ENCODE measurements at regions not wholly inside any gene's neighbourhood (a gene's known extent, or its start where the extent isn't known, plus 50 kb on each side); places are given as distances from the start of the nearest gene placed in this dataset.

GRCh38 chr11:127332896-127333295 is 332.3 kb upstream of the KIRREL3 start:
- Mint-ChIP-seq H3K36me3 (ENCODE audit: low read depth) (no peaks in the 10 kb centered on the region), H3K4me1 (ENCODE audit: low read depth) (no peaks in the 10 kb centered on the region), H3K27me3 (ENCODE audit: low read depth) (no peaks in the 10 kb centered on the region), H3K9me3 (peaks cover 3% of the 10 kb centered on the region), H3K27ac (no peak overlapping the region), H3K4me3 (ENCODE audit: low read depth) (no peak overlapping the region)
- intact Hi-C loops (cut with micrococcal nuclease) = no loop called here
- no peak for DNase-seq (ENCODE audit: low spot score)

GRCh38 chr11:127330044-127330443 is 329.5 kb upstream of the KIRREL3 start:
- Mint-ChIP-seq H3K27me3 (ENCODE audit: low read depth) (no peaks in the 10 kb centered on the region), H3K4me3 (ENCODE audit: low read depth) (no peak overlapping the region), H3K9me3 (peaks cover 3% of the 10 kb centered on the region), H3K4me1 (ENCODE audit: low read depth) (no peaks in the 10 kb centered on the region), H3K27ac (no peak overlapping the region), H3K36me3 (ENCODE audit: low read depth) (no peaks in the 10 kb centered on the region)
- no peak for DNase-seq (ENCODE audit: low spot score)
- intact Hi-C loops (cut with micrococcal nuclease) = no loop called here

DNA sequence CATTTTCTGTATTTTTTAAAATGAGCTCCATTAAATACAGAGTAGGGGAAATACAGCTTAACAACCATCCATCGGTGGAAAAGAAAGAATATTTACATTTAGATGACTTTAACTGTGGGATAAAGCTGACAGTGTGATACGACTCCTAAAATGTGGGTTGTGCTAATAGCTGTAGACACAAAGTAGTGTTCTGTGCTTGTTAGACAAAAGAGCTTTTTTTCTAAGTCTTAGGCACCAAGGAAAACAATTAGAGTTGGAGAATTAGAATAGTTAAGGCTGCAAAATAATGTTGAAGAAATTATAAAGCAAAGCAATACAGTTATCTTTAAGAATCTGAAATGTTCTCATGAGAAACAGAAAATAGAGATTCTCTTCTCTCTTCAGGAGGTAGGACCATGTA is 307.7 kb upstream of the KIRREL3 start:
- Mint-ChIP-seq H3K9me3 (no peaks in the 10 kb centered on the region), H3K27me3 (ENCODE audit: low read depth) (no peaks in the 10 kb centered on the region), H3K27ac (no peak overlapping the region), H3K4me3 (ENCODE audit: low read depth) (no peak overlapping the region), H3K4me1 (ENCODE audit: low read depth) (no peaks in the 10 kb centered on the region), H3K36me3 (ENCODE audit: low read depth) (no peaks in the 10 kb centered on the region)
- no peak for DNase-seq (ENCODE audit: low spot score)
- intact Hi-C loops (cut with micrococcal nuclease) = no loop called here

- Mint-ChIP-seq H3K27me3 (ENCODE audit: low read depth) (no peaks in the 10 kb centered on the region), H3K9me3 (no peaks in the 10 kb centered on the region), H3K27ac (no peak overlapping the region), H3K36me3 (ENCODE audit: low read depth) (no peaks in the 10 kb centered on the region), H3K4me3 (ENCODE audit: low read depth) (no peak overlapping the region), H3K4me1 (ENCODE audit: low read depth) (no peaks in the 10 kb centered on the region)
- intact Hi-C loops (cut with micrococcal nuclease) = no loop called here
- no peak for DNase-seq (ENCODE audit: low spot score)
These were observed 307.1 kb upstream of the KIRREL3 start for GRCh38 chr11:127307700-127308099.

- no peaks in the 10 kb centered on the region for H3K36me3 Mint-ChIP-seq (ENCODE audit: low read depth)
- H3K4me3 Mint-ChIP-seq (ENCODE audit: low read depth) = no peak overlapping the region
- H3K27me3 Mint-ChIP-seq (ENCODE audit: low read depth) = no peaks in the 10 kb centered on the region
- no peak for DNase-seq (ENCODE audit: low spot score)
- H3K9me3 Mint-ChIP-seq = no peaks in the 10 kb centered on the region
- H3K4me1 Mint-ChIP-seq (ENCODE audit: low read depth) = no peaks in the 10 kb centered on the region
- intact Hi-C loops (cut with micrococcal nuclease) = no loop called here
- no peak overlapping the region for H3K27ac Mint-ChIP-seq
These were observed 304.1 kb upstream of the KIRREL3 start for GRCh38 chr11:127304634-127305033.

GRCh38 chr11:127288926-127289325 is 288.4 kb upstream of the KIRREL3 start:
- no peak overlapping the region for H3K4me3 Mint-ChIP-seq (ENCODE audit: low read depth)
- H3K9me3 Mint-ChIP-seq = peaks cover 19% of the 10 kb centered on the region
- no peak overlapping the region for H3K27ac Mint-ChIP-seq
- no peaks in the 10 kb centered on the region for H3K4me1 Mint-ChIP-seq (ENCODE audit: low read depth)
- H3K36me3 Mint-ChIP-seq (ENCODE audit: low read depth) = no peaks in the 10 kb centered on the region
- no peak for DNase-seq (ENCODE audit: low spot score)
- no peaks in the 10 kb centered on the region for H3K27me3 Mint-ChIP-seq (ENCODE audit: low read depth)
- intact Hi-C loops (cut with micrococcal nuclease) = no loop called here

DNA sequence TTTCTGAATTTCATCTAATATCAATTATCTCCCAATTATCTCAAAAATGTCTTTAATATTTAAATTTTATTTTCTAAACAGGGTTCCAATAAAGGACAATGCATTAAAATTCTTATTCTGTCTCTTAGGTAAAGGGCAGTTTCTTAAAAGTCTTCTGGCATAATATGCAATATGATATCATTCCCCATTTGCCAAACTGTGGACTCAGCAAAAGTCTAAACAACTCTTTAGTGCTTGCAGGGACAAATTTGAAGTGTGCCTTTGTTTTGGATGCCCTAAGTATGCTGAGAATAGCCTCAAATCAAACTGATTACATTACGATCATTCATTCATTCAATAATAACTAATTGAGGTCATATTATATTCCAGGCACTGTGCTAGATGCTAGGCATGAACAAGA is 281.0 kb upstream of the KIRREL3 start:
- H3K36me3 Mint-ChIP-seq (ENCODE audit: low read depth) = no peaks in the 10 kb centered on the region
- H3K27ac Mint-ChIP-seq = no peak overlapping the region
- H3K9me3 Mint-ChIP-seq = no peaks in the 10 kb centered on the region
- H3K27me3 Mint-ChIP-seq (ENCODE audit: low read depth) = no peaks in the 10 kb centered on the region
- no peaks in the 10 kb centered on the region for H3K4me1 Mint-ChIP-seq (ENCODE audit: low read depth)
- H3K4me3 Mint-ChIP-seq (ENCODE audit: low read depth) = no peak overlapping the region
- intact Hi-C loops (cut with micrococcal nuclease) = no loop called here
- DNase-seq (ENCODE audit: low spot score) = no peak

GRCh38 chr11:127275774-127276173 is 275.2 kb upstream of the KIRREL3 start:
- H3K4me1 Mint-ChIP-seq (ENCODE audit: low read depth) = no peaks in the 10 kb centered on the region
- no peaks in the 10 kb centered on the region for H3K27me3 Mint-ChIP-seq (ENCODE audit: low read depth)
- intact Hi-C loops (cut with micrococcal nuclease) = no loop called here

DNA sequence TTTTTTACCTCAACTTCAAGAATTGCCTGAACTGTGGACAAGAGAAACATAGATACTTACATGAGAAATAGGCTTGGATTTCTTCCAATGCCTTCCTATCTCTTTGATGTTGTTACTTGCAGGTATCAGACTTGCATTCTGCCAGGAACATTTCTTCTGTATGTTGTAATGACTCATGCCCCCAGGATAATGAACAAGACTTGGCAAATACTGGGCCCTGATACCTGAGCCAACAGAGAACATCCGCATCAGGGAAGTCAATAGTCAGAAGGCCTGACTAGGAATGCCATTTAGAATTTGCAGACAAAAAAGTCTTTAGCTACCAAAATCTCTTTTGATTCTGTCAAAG is 273.7 kb upstream of the KIRREL3 start:
- no peak for DNase-seq (ENCODE audit: low spot score)
- H3K27me3 Mint-ChIP-seq (ENCODE audit: low read depth) = no peaks in the 10 kb centered on the region
- H3K27ac Mint-ChIP-seq = no peak overlapping the region
- intact Hi-C loops (cut with micrococcal nuclease) = no loop called here
- H3K9me3 Mint-ChIP-seq = no peaks in the 10 kb centered on the region
- H3K4me1 Mint-ChIP-seq (ENCODE audit: low read depth) = no peaks in the 10 kb centered on the region
- no peak overlapping the region for H3K4me3 Mint-ChIP-seq (ENCODE audit: low read depth)
- no peaks in the 10 kb centered on the region for H3K36me3 Mint-ChIP-seq (ENCODE audit: low read depth)

More at GRCh38 chr11:127275774-127276173, 275.2 kb upstream of the KIRREL3 start:
- no peak for DNase-seq (ENCODE audit: low spot score)
- Mint-ChIP-seq H3K9me3 (no peaks in the 10 kb centered on the region), H3K4me3 (ENCODE audit: low read depth) (no peak overlapping the region), H3K36me3 (ENCODE audit: low read depth) (no peaks in the 10 kb centered on the region), H3K27ac (no peak overlapping the region)

- Mint-ChIP-seq H3K4me3 (ENCODE audit: low read depth) (no peak overlapping the region), H3K4me1 (ENCODE audit: low read depth) (no peaks in the 10 kb centered on the region), H3K9me3 (no peaks in the 10 kb centered on the region), H3K36me3 (ENCODE audit: low read depth) (no peaks in the 10 kb centered on the region), H3K27ac (no peak overlapping the region), H3K27me3 (ENCODE audit: low read depth) (no peaks in the 10 kb centered on the region)
- DNase-seq (ENCODE audit: low spot score) = no peak
- intact Hi-C loops (cut with micrococcal nuclease) = no loop called here
These were observed 273.2 kb upstream of the KIRREL3 start for GRCh38 chr11:127273593-127274327.

DNA sequence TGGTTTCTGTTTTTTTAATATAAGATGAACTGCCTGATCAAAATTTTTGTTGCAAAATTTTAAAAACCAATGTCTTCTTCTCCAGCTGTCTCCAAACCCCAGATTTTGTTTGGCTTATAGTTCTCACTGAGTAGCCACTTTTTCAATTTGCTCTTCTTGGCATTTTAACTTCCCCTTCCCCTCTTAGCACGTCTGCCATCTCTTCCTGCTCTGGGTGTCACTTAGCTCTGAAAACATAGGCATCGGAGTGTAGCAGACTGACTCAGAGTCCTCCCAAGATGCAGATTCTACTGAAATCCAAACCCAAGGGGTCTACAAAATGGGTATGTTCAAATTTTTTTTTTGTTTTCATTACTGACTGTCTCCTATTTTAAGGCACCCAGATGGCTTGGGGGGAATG is 270.3 kb upstream of the KIRREL3 start:
- no peak for DNase-seq (ENCODE audit: low spot score)
- H3K4me3 Mint-ChIP-seq (ENCODE audit: low read depth) = no peak overlapping the region
- H3K27me3 Mint-ChIP-seq (ENCODE audit: low read depth) = no peaks in the 10 kb centered on the region
- H3K27ac Mint-ChIP-seq = no peak overlapping the region
- H3K9me3 Mint-ChIP-seq = no peaks in the 10 kb centered on the region
- no peaks in the 10 kb centered on the region for H3K36me3 Mint-ChIP-seq (ENCODE audit: low read depth)
- intact Hi-C loops (cut with micrococcal nuclease) = no loop called here
- H3K4me1 Mint-ChIP-seq (ENCODE audit: low read depth) = no peaks in the 10 kb centered on the region

- intact Hi-C loops (cut with micrococcal nuclease) = no loop called here
- H3K27ac Mint-ChIP-seq = no peak overlapping the region
- DNase-seq (ENCODE audit: low spot score) = no peak
- no peaks in the 10 kb centered on the region for H3K4me1 Mint-ChIP-seq (ENCODE audit: low read depth)
- H3K27me3 Mint-ChIP-seq (ENCODE audit: low read depth) = no peaks in the 10 kb centered on the region
- no peaks in the 10 kb centered on the region for H3K9me3 Mint-ChIP-seq
- H3K36me3 Mint-ChIP-seq (ENCODE audit: low read depth) = no peaks in the 10 kb centered on the region
- H3K4me3 Mint-ChIP-seq (ENCODE audit: low read depth) = no peak overlapping the region
These were observed 269.3 kb upstream of the KIRREL3 start for GRCh38 chr11:127269911-127270310.

- no peaks in the 10 kb centered on the region for H3K27me3 Mint-ChIP-seq (ENCODE audit: low read depth)
- H3K9me3 Mint-ChIP-seq = no peaks in the 10 kb centered on the region
- no peak overlapping the region for H3K27ac Mint-ChIP-seq
- DNase-seq (ENCODE audit: low spot score) = no peak
- intact Hi-C loops (cut with micrococcal nuclease) = no loop called here
- H3K36me3 Mint-ChIP-seq (ENCODE audit: low read depth) = no peaks in the 10 kb centered on the region
- no peak overlapping the region for H3K4me3 Mint-ChIP-seq (ENCODE audit: low read depth)
- no peaks in the 10 kb centered on the region for H3K4me1 Mint-ChIP-seq (ENCODE audit: low read depth)
These were observed 268.4 kb upstream of the KIRREL3 start for GRCh38 chr11:127268932-127269331.

DNA sequence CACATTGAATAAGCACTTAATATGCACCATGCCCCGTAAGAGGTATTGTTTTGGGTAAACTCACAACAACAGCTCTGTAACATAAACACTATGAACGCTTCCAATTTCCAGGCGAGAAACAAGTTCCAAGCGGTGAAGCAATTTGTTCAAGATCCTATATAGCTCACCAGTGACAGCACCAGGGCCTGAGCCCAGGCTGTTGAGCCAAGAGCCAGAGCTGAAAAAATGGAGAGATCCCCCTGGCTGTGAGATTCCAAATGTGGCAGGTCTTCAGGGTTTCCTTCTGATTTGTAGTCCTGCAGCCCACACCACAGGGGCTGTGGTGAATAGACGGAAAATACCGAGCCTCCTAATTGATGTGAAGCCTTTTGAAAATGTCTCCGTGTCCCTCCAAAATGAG is 268.0 kb upstream of the KIRREL3 start:
- intact Hi-C loops (cut with micrococcal nuclease) = no loop called here
- Mint-ChIP-seq H3K27me3 (ENCODE audit: low read depth) (no peaks in the 10 kb centered on the region), H3K9me3 (no peaks in the 10 kb centered on the region), H3K27ac (no peak overlapping the region), H3K4me1 (ENCODE audit: low read depth) (no peaks in the 10 kb centered on the region), H3K4me3 (ENCODE audit: low read depth) (no peak overlapping the region), H3K36me3 (ENCODE audit: low read depth) (no peaks in the 10 kb centered on the region)
- no peak for DNase-seq (ENCODE audit: low spot score)
